SK-N-SH (cell line): ENCODE measurements at regions not wholly inside any gene's neighbourhood (a gene's known extent, or its start where the extent isn't known, plus 50 kb on each side); places are given as distances from the start of the nearest gene placed in this dataset.
A peak's percentile ranks its signal among the peaks of the same experiment; 100 is the strongest.

ENCODE experiments used
- CTCF ChIP-seq: fragments of 200-600 bp; sonication (generic); IDR thresholded peaks from 2 replicates; pipeline ENCODE4 v1.6.1; 2017; ENCODE audit warnings: antibody characterized with exemption, mild to moderate bottlenecking, moderate library complexity
- EP300 ChIP-seq, 2 experiments: IDR thresholded peaks; 2 replicates each; pipeline versions ENCODE4 v1.4.0 to v1.6.1; 2012; ENCODE audit warnings: borderline replicate concordance in 1 of 2, low read depth in 1 of 2, low read length in 1 of 2
- FOXM1 ChIP-seq: IDR thresholded peaks from 2 replicates; pipeline ENCODE4 v1.4.0; 2012; ENCODE audit warnings: low read depth, mild to moderate bottlenecking
- MXI1 ChIP-seq: IDR thresholded peaks from 2 replicates; pipeline ENCODE4 v1.6.1; 2012; ENCODE audit warnings: mild to moderate bottlenecking, low read depth, low read length, improper control_type of control experiment
- NRF1 ChIP-seq: IDR thresholded peaks from 2 replicates; pipeline ENCODE4 v1.6.1; 2012; ENCODE audit warnings: low read depth, mild to moderate bottlenecking, low read length
- POLR2AphosphoS5 ChIP-seq: IDR thresholded peaks from 2 replicates; pipeline ENCODE4 v1.6.1; 2012; ENCODE audit warnings: low read depth, low read length
- RFX5 ChIP-seq: IDR thresholded peaks from 2 replicates; pipeline ENCODE4 v1.6.1; 2012; ENCODE audit warnings: mild to moderate bottlenecking, improper control_type of control experiment, low read length
- TAF1 ChIP-seq: IDR thresholded peaks from 2 replicates; pipeline ENCODE4 v1.6.1; 2012; ENCODE audit warnings: low read depth, mild to moderate bottlenecking, low read length, moderate library complexity, borderline replicate concordance
- TF ChIP-seq, protein P1 (sequence below): IDR thresholded peaks from 2 replicates; pipeline ENCODE4 v1.6.1; 2012; ENCODE audit warnings: mild to moderate bottlenecking, low read depth, low read length, moderate library complexity
- TF ChIP-seq, protein P2 (sequence below): IDR thresholded peaks from 2 replicates; pipeline ENCODE4; 2012

DNA sequence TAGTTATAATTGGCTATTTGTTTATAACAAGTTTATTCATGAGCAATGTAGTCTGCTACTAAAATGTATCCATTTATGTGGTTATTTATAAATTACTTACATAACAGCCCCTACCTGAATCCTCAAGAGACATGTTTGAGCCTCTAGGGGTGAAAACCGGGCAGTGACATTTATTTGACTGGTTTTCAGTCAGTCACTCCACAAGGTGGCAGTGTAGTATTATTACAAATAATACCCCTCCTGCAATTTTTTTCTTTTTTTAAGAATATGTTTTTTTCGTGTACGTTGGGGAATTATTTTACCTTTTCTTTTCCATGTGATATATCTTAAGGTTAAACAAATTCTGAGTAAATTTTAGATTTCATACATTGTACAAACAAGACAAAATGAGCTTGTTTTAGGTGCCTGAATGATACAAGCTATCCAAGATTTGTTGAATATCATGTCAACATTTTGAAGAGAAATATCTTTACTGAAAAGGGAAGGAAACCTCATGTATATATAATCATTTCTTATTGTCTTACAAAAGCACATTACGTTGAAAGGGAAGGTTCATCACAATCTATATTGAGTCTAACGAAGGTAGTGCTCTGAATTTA lies 598.7 kb upstream of the TECRL start:
- no peak for TF ChIP-seq RFX5
- TF ChIP-seq POLR2AphosphoS5, result no peak
- TF ChIP-seq NRF1, result no peak
- no peak for TF ChIP-seq EP300 (IDR thresholded peaks at IDR 0.05; ENCODE audit: borderline replicate concordance in 1 of 2, low read depth in 1 of 2, low read length in 1 of 2)
- TF ChIP-seq CTCF, result peak; percentile 75
- TF ChIP-seq, protein P1, sequence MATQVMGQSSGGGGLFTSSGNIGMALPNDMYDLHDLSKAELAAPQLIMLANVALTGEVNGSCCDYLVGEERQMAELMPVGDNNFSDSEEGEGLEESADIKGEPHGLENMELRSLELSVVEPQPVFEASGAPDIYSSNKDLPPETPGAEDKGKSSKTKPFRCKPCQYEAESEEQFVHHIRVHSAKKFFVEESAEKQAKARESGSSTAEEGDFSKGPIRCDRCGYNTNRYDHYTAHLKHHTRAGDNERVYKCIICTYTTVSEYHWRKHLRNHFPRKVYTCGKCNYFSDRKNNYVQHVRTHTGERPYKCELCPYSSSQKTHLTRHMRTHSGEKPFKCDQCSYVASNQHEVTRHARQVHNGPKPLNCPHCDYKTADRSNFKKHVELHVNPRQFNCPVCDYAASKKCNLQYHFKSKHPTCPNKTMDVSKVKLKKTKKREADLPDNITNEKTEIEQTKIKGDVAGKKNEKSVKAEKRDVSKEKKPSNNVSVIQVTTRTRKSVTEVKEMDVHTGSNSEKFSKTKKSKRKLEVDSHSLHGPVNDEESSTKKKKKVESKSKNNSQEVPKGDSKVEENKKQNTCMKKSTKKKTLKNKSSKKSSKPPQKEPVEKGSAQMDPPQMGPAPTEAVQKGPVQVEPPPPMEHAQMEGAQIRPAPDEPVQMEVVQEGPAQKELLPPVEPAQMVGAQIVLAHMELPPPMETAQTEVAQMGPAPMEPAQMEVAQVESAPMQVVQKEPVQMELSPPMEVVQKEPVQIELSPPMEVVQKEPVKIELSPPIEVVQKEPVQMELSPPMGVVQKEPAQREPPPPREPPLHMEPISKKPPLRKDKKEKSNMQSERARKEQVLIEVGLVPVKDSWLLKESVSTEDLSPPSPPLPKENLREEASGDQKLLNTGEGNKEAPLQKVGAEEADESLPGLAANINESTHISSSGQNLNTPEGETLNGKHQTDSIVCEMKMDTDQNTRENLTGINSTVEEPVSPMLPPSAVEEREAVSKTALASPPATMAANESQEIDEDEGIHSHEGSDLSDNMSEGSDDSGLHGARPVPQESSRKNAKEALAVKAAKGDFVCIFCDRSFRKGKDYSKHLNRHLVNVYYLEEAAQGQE, result no peak
- TF ChIP-seq MXI1, result no peak
- TF ChIP-seq, protein P2, sequence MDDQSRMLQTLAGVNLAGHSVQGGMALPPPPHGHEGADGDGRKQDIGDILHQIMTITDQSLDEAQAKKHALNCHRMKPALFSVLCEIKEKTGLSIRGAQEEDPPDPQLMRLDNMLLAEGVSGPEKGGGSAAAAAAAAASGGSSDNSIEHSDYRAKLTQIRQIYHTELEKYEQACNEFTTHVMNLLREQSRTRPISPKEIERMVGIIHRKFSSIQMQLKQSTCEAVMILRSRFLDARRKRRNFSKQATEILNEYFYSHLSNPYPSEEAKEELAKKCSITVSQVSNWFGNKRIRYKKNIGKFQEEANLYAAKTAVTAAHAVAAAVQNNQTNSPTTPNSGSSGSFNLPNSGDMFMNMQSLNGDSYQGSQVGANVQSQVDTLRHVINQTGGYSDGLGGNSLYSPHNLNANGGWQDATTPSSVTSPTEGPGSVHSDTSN, result no peak
- TF ChIP-seq TAF1, result no peak
- no peak for TF ChIP-seq FOXM1
